ENCODE measurements at regions not wholly inside any gene's neighbourhood (a gene's known extent, or its start where the extent isn't known, plus 50 kb on each side); places are given as distances from the start of the nearest gene placed in this dataset.

- BruUV-seq (replicated peaks) = no TSS peak
- intact Hi-C loops (cut with micrococcal nuclease) = loop anchor here (1.0 to 2.0 kb wide), 5 partner anchors 116 to 535 kb away; no protein-coding TSS in a partner anchor
- CTCF ChIA-PET = interaction anchor here (0.6 to 11.9 kb wide), 59 partner anchors 8 to 1132 kb away, joined by 3 to 180 read pairs (median 5); no protein-coding TSS in a partner anchor
- H3K27me3 Mint-ChIP-seq (ENCODE audit: insufficient read depth, unreplicated experiment) = no peaks in the 10 kb centered on the region
- DNase-seq (ENCODE audit: unreplicated experiment) = no peak
- no peak for TF ChIP-seq CTCF (IDR thresholded peaks at IDR 0.05; ENCODE audit: unreplicated experiment)
- no peak overlapping the region for H3K4me3 Mint-ChIP-seq (ENCODE audit: unreplicated experiment)
- peak overlapping the region; percentile 7 for H3K27ac Mint-ChIP-seq (ENCODE audit: low read depth, unreplicated experiment)
- H3K36me3 Mint-ChIP-seq (ENCODE audit: insufficient read depth, unreplicated experiment) = no peaks in the 10 kb centered on the region
- H3K9me3 Mint-ChIP-seq (ENCODE audit: unreplicated experiment) = no peaks in the 10 kb centered on the region
- POLR2A ChIA-PET = interaction anchor here (0.8 to 2.5 kb wide), 6 partner anchors 10 to 303 kb away, joined by 3 to 14 read pairs (median 3); no protein-coding TSS in a partner anchor
- peaks cover 10% of the 10 kb centered on the region for H3K4me1 Mint-ChIP-seq (ENCODE audit: insufficient read depth, unreplicated experiment)
These were observed 105.8 kb downstream of the PTCSC3 start for GRCh38 chr14:36070720-36071043.

- intact Hi-C loops (cut with micrococcal nuclease) = loop anchor here (1.0 to 2.0 kb wide), 5 partner anchors 115 to 535 kb away; no protein-coding TSS in a partner anchor
- BruUV-seq (replicated peaks) = no TSS peak
- TF ChIP-seq CTCF (IDR thresholded peaks at IDR 0.05; ENCODE audit: unreplicated experiment) = peak; percentile 82
- Mint-ChIP-seq H3K4me1 (ENCODE audit: insufficient read depth, unreplicated experiment) (peaks cover 10% of the 10 kb centered on the region), H3K9me3 (ENCODE audit: unreplicated experiment) (no peaks in the 10 kb centered on the region), H3K36me3 (ENCODE audit: insufficient read depth, unreplicated experiment) (no peaks in the 10 kb centered on the region), H3K27ac (ENCODE audit: low read depth, unreplicated experiment) (peak overlapping the region; percentile 92), H3K27me3 (ENCODE audit: insufficient read depth, unreplicated experiment) (no peaks in the 10 kb centered on the region), H3K4me3 (ENCODE audit: unreplicated experiment) (peak overlapping the region; percentile 37)
- ChIA-PET POLR2A (interaction anchor here (0.8 to 2.5 kb wide), 8 partner anchors 11 to 303 kb away, joined by 3 to 14 read pairs (median 4); no protein-coding TSS in a partner anchor), CTCF (interaction anchor here (0.6 to 11.9 kb wide), 77 partner anchors 9 to 1132 kb away, joined by 3 to 180 read pairs (median 5); partner anchors contain the start of genes MBIP and NKX2-1)
- DNase-seq (ENCODE audit: unreplicated experiment) = peak; percentile 79
These were observed 106.3 kb downstream of the PTCSC3 start for GRCh38 chr14:36070031-36070719.

- POLR2A ChIA-PET = interaction anchor here (1.3 to 2.5 kb wide), 5 partner anchors 12 to 304 kb away, joined by 6 to 14 read pairs (median 6); no protein-coding TSS in a partner anchor
- Mint-ChIP-seq H3K9me3 (ENCODE audit: unreplicated experiment) (no peaks in the 10 kb centered on the region), H3K4me3 (ENCODE audit: unreplicated experiment) (peak overlapping the region; percentile 37), H3K4me1 (ENCODE audit: insufficient read depth, unreplicated experiment) (peaks cover 10% of the 10 kb centered on the region), H3K27ac (ENCODE audit: low read depth, unreplicated experiment) (peak overlapping the region; percentile 92), H3K27me3 (ENCODE audit: insufficient read depth, unreplicated experiment) (no peaks in the 10 kb centered on the region), H3K36me3 (ENCODE audit: insufficient read depth, unreplicated experiment) (no peaks in the 10 kb centered on the region)
- peak; percentile 80 for TF ChIP-seq CTCF (IDR thresholded peaks at IDR 0.05; ENCODE audit: unreplicated experiment)
- BruUV-seq (replicated peaks) = no TSS peak
- CTCF ChIA-PET = interaction anchor here (0.6 to 11.9 kb wide), 56 partner anchors 9 to 1082 kb away, joined by 3 to 180 read pairs (median 6); partner anchors contain the start of genes MBIP and NKX2-1
- peak; percentile 72 for DNase-seq (ENCODE audit: unreplicated experiment)
- intact Hi-C loops (cut with micrococcal nuclease) = loop anchor here (1.0 kb wide), 4 partner anchors 106 to 487 kb away; no protein-coding TSS in a partner anchor
These were observed 107.0 kb downstream of the PTCSC3 start for GRCh38 chr14:36069535-36069900.

Measured in MCF 10A (cell line).